SKM-1 treated with dmso at 0.1 percent for 144 hours (cell line): ENCODE measurements at regions not wholly inside any gene's neighbourhood (a gene's known extent, or its start where the extent isn't known, plus 50 kb on each side); places are given as distances from the start of the nearest gene placed in this dataset.
"Not testable (repeated sequence)": the region's sequence is repeated elsewhere in the genome, so short reads cannot be mapped to it uniquely, and the experiment has no call there.

Experiments
- DNase-seq: peaks from one replicate; lab custom pipeline; 2025; ENCODE audit not compliant: unreplicated experiment; lab: John Stamatoyannopoulos, UW

- DNase-seq, result peak; percentile 1
Measured at GRCh38 chrX:83416273-83416672, 91.8 kb upstream of the POU3F4 start.

- DNase-seq, result no peak
Measured at GRCh38 chrX:83419030-83419792, 88.9 kb upstream of the POU3F4 start.

GRCh38 chrX:83422836-83423235 is 85.3 kb upstream of the POU3F4 start:
- no peak for DNase-seq

- DNase-seq, result not testable (repeated sequence)
Measured at GRCh38 chrX:83442552-83442951, 65.5 kb upstream of the POU3F4 start.

GRCh38 chrX:83446355-83446754 is 61.7 kb upstream of the POU3F4 start:
- DNase-seq, result no peak
